ENCODE measurements at regions not wholly inside any gene's neighbourhood (a gene's known extent, or its start where the extent isn't known, plus 50 kb on each side); places are given as distances from the start of the nearest gene placed in this dataset.

- no peaks in the 10 kb centered on the region for H3K36me3 ChIP-seq
- no peaks in the 10 kb centered on the region for H3K9me3 ChIP-seq
- intact Hi-C loops (cut with DNase I), result no loop called here
- no peak overlapping the region for H3K4me3 ChIP-seq (replicated peaks in 1 of 3)
- H3K27me3 ChIP-seq, result no peaks in the 10 kb centered on the region
- 69 to 72% methylated on average over 10 to 13 of the region's 13 CpGs for WGBS, 2 donors
- no peak for TF ChIP-seq CTCF (IDR thresholded peaks at IDR 0.05)
- no peak overlapping the region for H3K27ac ChIP-seq
- H3K4me1 ChIP-seq, result no peaks in the 10 kb centered on the region
- peak; percentile 18 to 27 for DNase-seq
Observed at GRCh38 chr2:129438501-129439057, 540.9 kb upstream of the RAB6C start.

GRCh38 chr2:129439406-129440302 lies 539.8 kb upstream of the RAB6C start:
- H3K4me3 ChIP-seq (replicated peaks in 1 of 3), result no peak overlapping the region
- H3K27ac ChIP-seq, result no peak overlapping the region
- no peak for DNase-seq
- H3K27me3 ChIP-seq, result no peaks in the 10 kb centered on the region
- intact Hi-C loops (cut with DNase I), result no loop called here
- no peaks in the 10 kb centered on the region for H3K36me3 ChIP-seq
- no peaks in the 10 kb centered on the region for H3K4me1 ChIP-seq
- 83 to 87% methylated on average over 11 to 13 of the region's 13 CpGs for WGBS, 2 donors
- TF ChIP-seq POLR2A (IDR thresholded peaks at IDR 0.05) (no peak), CTCF (IDR thresholded peaks at IDR 0.05) (no peak)
- no peaks in the 10 kb centered on the region for H3K9me3 ChIP-seq

- H3K4me1 ChIP-seq, result no peaks in the 10 kb centered on the region
- H3K36me3 ChIP-seq, result no peaks in the 10 kb centered on the region
- DNase-seq, result no peak
- intact Hi-C loops (cut with DNase I), result no loop called here
- H3K9me3 ChIP-seq, result no peaks in the 10 kb centered on the region
- no peak overlapping the region for H3K27ac ChIP-seq
- no peaks in the 10 kb centered on the region for H3K27me3 ChIP-seq
- TF ChIP-seq POLR2A (IDR thresholded peaks at IDR 0.05), result no peak
- no peak for TF ChIP-seq CTCF (IDR thresholded peaks at IDR 0.05)
- no peak overlapping the region for H3K4me3 ChIP-seq (replicated peaks in 1 of 3)
Observed at GRCh38 chr2:129441610-129442009, 537.9 kb upstream of the RAB6C start.

- TF ChIP-seq POLR2A (IDR thresholded peaks at IDR 0.05) (no peak), CTCF (IDR thresholded peaks at IDR 0.05) (no peak)
- intact Hi-C loops (cut with DNase I), result no loop called here
- Histone ChIP-seq H3K36me3 (no peaks in the 10 kb centered on the region), H3K27me3 (no peaks in the 10 kb centered on the region), H3K27ac (no peak overlapping the region), H3K4me3 (replicated peaks in 1 of 3) (no peak overlapping the region), H3K9me3 (no peaks in the 10 kb centered on the region), H3K4me1 (no peaks in the 10 kb centered on the region)
- 81 to 83% methylated on average over 5 of the region's 5 CpGs for WGBS, 2 donors
- no peak for DNase-seq
Observed at GRCh38 chr2:129443235-129443864, 536.1 kb upstream of the RAB6C start.

All from thyroid gland (tissue), 4 donors.